GM18907 (cell line): ENCODE measurements at regions not wholly inside any gene's neighbourhood (a gene's known extent, or its start where the extent isn't known, plus 50 kb on each side); places are given as distances from the start of the nearest gene placed in this dataset.

ENCODE experiments used
- ATAC-seq: cut with Tn5 transposase; IDR thresholded peaks from one replicate; pipeline ENCODE4 v1.9.1; 2021; ENCODE audit warnings: mild to moderate bottlenecking, moderate library complexity; ENCODE audit not compliant: unreplicated experiment

GRCh38 chr18:67241299-67241698 is 275.2 kb downstream of the DSEL start:
- ATAC-seq: no peak

DNA sequence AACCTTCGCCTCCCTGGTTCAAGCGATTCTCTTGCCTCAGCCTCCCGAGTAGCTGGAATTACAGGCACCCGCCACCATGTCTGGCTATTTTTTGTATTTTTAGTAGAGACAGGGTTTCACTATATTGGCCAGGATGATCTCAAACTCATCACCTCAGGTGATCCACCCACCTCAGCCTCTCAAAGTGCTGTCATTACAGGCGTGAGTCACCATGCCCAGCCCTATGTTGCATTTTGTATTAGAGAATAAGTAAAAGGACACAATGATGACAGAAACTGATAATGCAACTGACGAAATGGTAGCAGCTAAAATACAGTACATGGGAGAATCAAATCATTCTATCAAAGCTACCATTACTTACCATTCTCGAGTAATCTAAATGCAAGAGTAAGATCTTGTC is 276.7 kb downstream of the DSEL start:
- no peak for ATAC-seq

- no peak for ATAC-seq
Measured at GRCh38 chr18:67232991-67233390, 283.5 kb downstream of the DSEL start.

GRCh38 chr18:67232406-67232805 is 284.1 kb downstream of the DSEL start:
- ATAC-seq: no peak

DNA sequence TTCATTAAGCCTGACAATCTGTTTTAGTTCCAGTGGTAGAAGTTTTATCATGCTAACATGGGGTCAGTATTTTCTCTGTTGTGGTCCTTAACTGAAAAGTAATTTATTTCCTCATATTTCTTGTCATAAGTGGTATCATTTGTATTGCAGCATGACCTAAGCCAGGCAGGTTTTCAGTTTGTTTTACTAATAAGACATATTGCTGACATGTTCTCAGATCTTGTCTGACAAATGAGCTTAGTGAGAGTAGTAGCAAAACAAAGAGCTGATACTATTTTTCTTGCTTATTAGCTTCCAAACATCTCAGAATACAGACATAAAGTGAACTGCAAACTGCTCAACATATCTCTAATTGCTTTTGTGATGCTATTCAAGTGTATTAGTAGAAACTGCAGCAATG is 293.6 kb downstream of the DSEL start:
- ATAC-seq: no peak

GRCh38 chr18:67219821-67220220 is 296.7 kb downstream of the DSEL start:
- ATAC-seq: no peak

DNA sequence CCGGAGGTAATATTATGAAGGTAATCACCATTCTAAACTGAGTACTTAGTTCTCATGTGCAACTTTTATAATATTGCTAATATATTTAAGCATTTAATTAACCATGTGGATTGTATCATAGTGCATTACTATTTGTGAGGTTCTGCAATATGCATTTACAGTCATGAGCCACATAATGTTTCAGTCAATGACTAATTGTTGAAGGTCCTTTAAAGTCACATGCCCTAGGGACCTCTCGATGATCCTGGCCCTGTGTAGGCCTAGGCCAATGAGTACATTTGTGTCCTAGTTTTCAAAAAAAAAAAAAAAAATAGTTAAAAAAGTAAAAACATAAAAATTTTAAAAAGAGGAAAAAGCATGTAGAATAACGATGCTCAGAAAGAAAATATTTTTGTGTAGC is 298.0 kb downstream of the DSEL start:
- no peak for ATAC-seq

GRCh38 chr18:67217551-67218166 is 298.9 kb downstream of the DSEL start:
- ATAC-seq: peak; percentile 91

DNA sequence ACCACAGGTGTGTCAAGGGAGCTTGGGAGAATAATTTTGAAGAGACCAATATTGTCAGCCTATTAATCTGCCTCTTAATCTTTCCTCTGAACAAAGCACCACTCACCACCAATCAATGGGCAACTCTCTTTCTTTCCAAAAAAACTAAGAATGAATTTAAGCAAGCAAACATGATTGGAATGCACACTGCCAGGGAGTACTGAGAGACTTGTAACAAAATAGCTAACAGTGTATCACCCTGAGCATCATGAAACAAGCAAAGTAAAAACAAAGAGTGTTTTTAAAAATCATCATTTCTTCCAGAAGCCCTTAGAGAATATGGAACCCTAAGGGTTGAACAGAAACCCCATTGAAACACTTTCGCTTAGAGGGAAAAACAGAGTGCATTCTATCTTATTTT is 299.7 kb downstream of the DSEL start:
- ATAC-seq: no peak

GRCh38 chr18:67215686-67216085 is 300.8 kb downstream of the DSEL start:
- ATAC-seq: no peak

DNA sequence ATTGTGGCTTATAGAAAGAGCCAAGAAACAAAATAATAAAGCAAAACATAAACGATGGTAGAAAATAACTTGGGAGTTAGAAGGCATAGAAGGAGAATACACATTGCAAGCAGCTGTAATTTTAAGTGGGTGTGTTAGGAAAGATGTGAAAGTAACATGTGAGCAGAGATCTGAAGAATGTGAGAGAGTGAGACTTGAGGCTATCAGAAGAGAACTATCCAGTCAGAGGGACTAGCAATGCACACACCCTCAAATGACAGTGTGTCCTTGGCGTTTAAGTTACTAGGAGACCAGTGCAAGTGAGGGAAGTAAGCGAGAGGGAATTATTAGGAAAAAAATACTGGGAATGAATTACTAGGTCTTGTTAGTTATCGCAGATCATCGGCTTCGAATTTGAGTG is 304.9 kb downstream of the DSEL start:
- no peak for ATAC-seq

DNA sequence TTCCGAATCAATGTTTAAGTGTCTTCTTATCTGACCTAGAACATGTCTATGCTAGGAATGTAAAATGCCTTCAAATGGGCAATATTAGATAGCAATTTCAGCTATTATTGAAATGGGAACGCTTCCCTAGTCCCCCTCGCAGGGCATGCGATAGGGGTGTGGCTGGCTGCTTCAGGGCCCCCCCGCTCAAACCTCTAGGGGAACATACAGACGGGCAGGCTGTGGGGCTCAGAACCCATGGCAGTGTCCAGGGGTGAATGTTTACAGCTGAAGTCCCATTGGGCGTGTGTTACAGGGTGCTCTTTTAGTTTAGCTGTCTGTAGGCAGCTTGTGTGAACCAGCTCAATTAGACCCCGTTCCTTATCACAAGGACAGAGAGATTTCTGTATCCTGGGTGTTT is 315.9 kb downstream of the DSEL start:
- ATAC-seq: no peak

GRCh38 chr18:67199993-67200617 is 316.4 kb downstream of the DSEL start:
- peak; percentile 95 for ATAC-seq

DNA sequence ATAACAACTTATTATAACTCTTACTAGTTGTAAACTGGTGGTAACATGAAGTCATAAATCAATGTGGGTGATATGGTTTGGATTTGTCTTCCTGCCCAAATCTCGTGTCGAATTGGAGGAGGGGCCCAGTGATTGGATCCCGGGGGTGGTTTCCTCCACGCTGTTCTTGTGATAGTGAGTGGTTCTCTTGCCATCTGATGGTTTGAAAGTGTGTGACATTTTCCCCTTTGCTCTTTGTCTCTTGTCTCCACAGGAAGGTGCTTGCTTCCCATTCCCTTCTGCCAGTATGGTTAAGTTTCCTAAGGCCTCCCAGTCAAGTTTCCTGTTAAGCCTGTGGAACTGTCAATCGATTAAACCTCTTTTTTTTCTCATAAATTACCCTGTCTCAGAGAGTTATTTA is 321.6 kb downstream of the DSEL start:
- ATAC-seq: no peak

- ATAC-seq: no peak
Measured at GRCh38 chr18:67192535-67192934, 324.0 kb downstream of the DSEL start.

GRCh38 chr18:67183398-67183797 is 333.1 kb downstream of the DSEL start:
- no peak for ATAC-seq

DNA sequence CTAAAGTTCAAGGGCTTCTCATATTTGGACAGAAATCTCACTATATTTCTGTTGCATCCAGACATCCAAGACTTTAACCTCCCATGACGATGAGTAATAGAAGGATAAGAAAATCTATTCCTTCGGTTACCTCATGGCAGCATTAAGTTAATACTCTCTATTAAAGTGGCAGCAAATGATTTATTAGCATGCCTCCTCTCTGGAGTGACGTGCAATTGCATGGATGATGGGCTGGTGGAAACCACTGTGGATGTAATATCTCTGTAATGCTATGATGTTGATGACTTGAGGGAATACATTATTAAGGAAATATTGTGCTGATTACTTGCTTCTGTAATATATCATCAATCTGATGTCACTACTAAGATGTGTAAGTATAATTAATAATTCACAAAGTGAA is 336.8 kb downstream of the DSEL start:
- ATAC-seq: no peak

DNA sequence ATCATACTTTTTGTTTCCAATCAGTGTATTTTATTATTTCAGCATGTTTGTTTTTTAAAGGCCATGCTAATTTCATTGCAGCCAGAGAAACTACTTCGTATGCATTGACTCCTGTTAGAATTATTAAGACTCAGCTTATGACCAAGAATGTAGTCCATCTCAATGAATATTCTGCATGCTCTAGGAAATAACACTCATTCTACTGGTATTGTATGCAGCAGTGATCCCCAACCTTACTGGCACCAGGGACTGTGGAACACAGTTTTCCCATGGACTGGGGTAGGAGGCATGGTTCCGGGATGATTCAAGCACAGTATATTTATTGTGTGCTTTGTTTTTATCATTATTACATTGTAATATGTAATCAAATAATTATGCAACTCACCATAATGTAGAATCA is 356.9 kb downstream of the DSEL start:
- no peak for ATAC-seq

- no peak for ATAC-seq
Measured at GRCh38 chr18:67154979-67155378, 361.5 kb downstream of the DSEL start.

- ATAC-seq: no peak
Measured at GRCh38 chr18:67151366-67151765, 365.2 kb downstream of the DSEL start.

DNA sequence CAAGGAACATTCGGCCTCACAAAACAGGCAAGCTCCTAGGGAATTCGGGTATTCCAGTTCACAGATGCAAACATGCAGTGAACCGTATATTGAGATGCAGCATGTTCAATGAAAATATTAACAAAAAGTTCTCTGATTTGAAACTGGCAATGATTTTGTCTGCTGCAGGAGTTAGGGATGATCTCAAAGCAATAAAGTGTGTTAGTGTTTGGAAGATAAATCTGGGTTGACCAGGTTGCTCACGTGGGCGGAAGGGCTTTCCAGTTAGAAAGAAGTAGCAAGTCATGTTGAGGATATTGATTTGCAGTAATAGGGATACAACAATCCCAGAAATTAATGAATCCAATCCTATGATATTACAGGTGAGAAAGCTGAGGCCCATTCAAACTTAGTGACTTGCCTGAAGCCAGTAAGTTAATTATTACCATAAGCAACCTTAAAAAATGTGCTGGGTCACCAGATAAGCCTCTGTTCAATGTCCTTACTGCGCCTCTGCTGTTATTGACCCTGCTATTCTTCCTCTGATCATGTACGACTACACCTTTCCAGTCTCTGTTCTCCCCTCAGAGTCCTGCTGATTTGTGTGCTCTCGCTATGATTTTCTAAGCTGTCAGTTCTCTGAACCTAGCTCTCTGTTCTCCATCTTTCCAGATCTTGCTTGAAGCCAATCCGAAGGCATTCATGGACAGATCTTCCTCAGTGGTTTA is 370.8 kb downstream of the DSEL start:
- no peak for ATAC-seq

DNA sequence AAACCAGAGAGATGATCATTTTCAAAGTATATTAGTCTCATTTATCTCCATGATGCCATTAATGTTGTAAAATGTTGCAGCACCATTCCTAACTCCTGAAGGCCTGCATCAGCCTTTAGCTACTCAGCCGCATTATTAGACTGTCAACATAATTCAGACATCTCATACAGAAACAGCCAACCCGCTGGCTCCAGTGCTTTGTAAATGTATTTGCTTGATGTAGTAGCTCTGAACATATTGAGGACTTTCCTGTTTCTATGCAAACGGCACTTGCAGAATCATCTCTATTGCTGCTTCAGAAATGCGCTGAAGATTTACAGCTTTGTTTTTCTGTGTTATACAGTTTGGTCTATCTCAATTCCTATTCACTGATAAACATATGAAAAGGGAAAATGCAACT is 372.2 kb downstream of the DSEL start:
- ATAC-seq: no peak
